OCI-LY7 (cell line): ENCODE measurements at regions not wholly inside any gene's neighbourhood (a gene's known extent, or its start where the extent isn't known, plus 50 kb on each side); places are given as distances from the start of the nearest gene placed in this dataset.

Experiments
- BruUV-seq: library from RNA; stranded (reverse); fragments of 400-500 nt; replicated peaks from 2 replicates; lab custom pipeline; 2021; lab: Mats Ljungman, UMichigan
- CTCF ChIA-PET: fragments of 300-600 bp; sonication (Branson Sonifier 250); formaldehyde crosslinking; loops from one replicate; lab custom pipeline; 2022; ENCODE audit warnings: antibody characterized with exemption; ENCODE audit not compliant: unreplicated experiment; lab: Charles Lee
- POLR2A ChIA-PET: fragments of 300-600 bp; sonication (Branson Sonifier 250); formaldehyde crosslinking; loops from one replicate; lab custom pipeline; 2022; ENCODE audit warnings: antibody characterized with exemption; lab: Charles Lee
- DNase-seq: peaks from one replicate; pipeline ENCODE4 v3.0.0-alpha.2; 2015; ENCODE audit warnings: low spot score
- H2AFZ ChIP-seq: fragments of 200-600 bp; sonication (generic), shearing (Covaris generic); 2 replicates; pipeline ENCODE4 v1.6.1; 2014; ENCODE audit warnings: mild to moderate bottlenecking, antibody characterized with exemption, low read length, moderate library complexity
- H3K27ac ChIP-seq: fragments of 200-600 bp; sonication (generic); 2 replicates; pipeline ENCODE4 v1.5.1; 2014; ENCODE audit warnings: mixed run types, low read depth, mild to moderate bottlenecking, moderate library complexity, low read length, inconsistent platforms; ENCODE audit not compliant: poor library complexity, severe bottlenecking
- H3K36me3 ChIP-seq: fragments of 200-600 bp; sonication (generic); 2 replicates; pipeline ENCODE4 v1.6.1; 2014; ENCODE audit warnings: mild to moderate bottlenecking, antibody characterized with exemption, low read length, moderate library complexity, mixed read lengths; ENCODE audit not compliant: insufficient read depth
- H3K4me1 ChIP-seq: fragments of 200-600 bp; sonication (generic); 2 replicates; pipeline ENCODE4 v1.5.1; 2014; ENCODE audit warnings: mild to moderate bottlenecking, low read length; ENCODE audit not compliant: insufficient read depth, poor library complexity, severe bottlenecking
- H3K4me2 ChIP-seq: fragments of 200-600 bp; sonication (generic); 2 replicates; pipeline ENCODE4 v1.6.1; 2014; ENCODE audit warnings: mild to moderate bottlenecking, low read length
- H3K4me3 ChIP-seq: fragments of 200-600 bp; sonication (generic); 2 replicates; pipeline ENCODE4 v1.5.1; 2014; ENCODE audit warnings: mild to moderate bottlenecking, low read depth, low read length; ENCODE audit not compliant: poor library complexity, severe bottlenecking
- H3K79me2 ChIP-seq: fragments of 200-600 bp; sonication (generic); 2 replicates; pipeline ENCODE4 v1.6.1; 2016; ENCODE audit warnings: low read depth, mild to moderate bottlenecking, low read length, moderate library complexity, mixed read lengths; ENCODE audit not compliant: insufficient read depth
- H3K9me2 ChIP-seq: fragments of 200-600 bp; sonication (generic); 2 replicates; pipeline ENCODE4 v1.6.1; 2016; ENCODE audit warnings: mild to moderate bottlenecking, low read length, mixed read lengths; ENCODE audit not compliant: insufficient read depth
- H3K9me3 ChIP-seq: fragments of 200-600 bp; sonication (generic); 2 replicates; pipeline ENCODE4 v1.6.1; 2014; ENCODE audit warnings: mild to moderate bottlenecking, mixed run types, low read length, mixed read lengths
- H4K20me1 ChIP-seq: fragments of 200-600 bp; sonication (generic); 2 replicates; pipeline ENCODE4 v1.6.1; 2014; ENCODE audit warnings: mild to moderate bottlenecking, antibody characterized with exemption, low read length, moderate library complexity, mixed read lengths; ENCODE audit not compliant: insufficient read depth
- EZH2phosphoT487 ChIP-seq: fragments of 200-600 bp; sonication (generic); IDR thresholded peaks from 2 replicates; pipeline ENCODE4 v1.6.1; 2018; ENCODE audit warnings: low read depth, borderline replicate concordance, mild to moderate bottlenecking, mixed run types, antibody characterized with exemption, low read length, moderate library complexity, mixed read lengths
- intact Hi-C: fragments of 100-400 bp; cut with micrococcal nuclease; formaldehyde crosslinking; loops from one replicate; pipeline ENCODE4 v1.10.0; 2022; ENCODE audit not compliant: unreplicated experiment
- TF ChIP-seq, protein P1 (sequence below): fragments of 200-600 bp; sonication (generic); conservative IDR thresholded peaks from 2 replicates; pipeline ENCODE4 v1.5.1; 2014; ENCODE audit warnings: mild to moderate bottlenecking, antibody characterized with exemption, low read length, moderate library complexity, mixed read lengths

DNA sequence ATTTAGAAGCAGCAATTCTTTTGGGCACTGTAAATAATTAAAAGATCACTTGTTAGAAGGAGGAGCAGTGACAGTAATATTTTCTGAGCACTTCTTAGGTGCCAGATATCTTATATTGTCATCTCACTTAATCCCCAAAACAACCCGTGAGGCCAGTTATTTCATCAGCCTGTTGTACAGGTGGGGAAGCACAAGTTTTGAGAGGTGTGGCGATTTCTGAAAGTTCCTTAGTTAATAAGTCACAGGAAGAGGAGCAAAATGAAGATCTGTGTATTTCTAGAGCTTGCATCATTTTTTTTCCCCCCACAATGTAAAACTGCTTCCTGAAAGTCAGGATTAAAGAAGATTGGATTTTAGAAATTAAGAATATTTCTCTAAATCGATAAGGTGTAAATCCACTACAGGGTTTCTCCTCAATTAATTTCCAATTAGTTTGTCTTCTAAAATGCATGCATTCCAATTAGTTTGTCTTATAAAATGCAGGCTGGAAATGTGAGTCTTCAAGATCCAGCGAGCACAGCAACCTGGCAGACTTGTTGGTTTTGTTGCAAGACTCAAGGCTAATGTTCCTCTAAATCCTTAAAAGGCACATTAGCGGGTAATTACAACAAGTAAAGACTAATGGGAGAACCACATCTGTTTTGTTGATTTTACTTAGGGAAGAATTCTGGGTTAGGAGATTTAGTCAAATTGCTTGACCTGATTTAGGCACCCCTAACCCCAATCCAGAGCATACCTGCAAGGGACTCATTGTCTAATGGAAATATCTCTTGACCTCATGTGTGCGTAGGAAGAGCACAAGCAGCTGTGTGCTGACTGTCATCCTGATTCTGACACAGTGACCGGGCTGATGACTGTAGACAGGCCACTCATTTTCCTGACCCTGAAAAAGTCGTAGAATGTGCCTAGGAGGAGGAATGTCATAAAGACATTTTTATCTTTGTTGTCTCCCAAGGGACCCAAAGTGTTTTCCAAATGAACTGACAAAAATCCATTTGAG, 272.0 kb downstream of the BAMBI start:
- H3K79me2 ChIP-seq: no peaks in the 10 kb centered on the region
- no peak overlapping the region for H3K4me3 ChIP-seq
- H3K4me1 ChIP-seq: no peaks in the 10 kb centered on the region
- ChIA-PET POLR2A (no interaction called here), CTCF (no interaction called here)
- H3K9me3 ChIP-seq: no peaks in the 10 kb centered on the region
- no peaks in the 10 kb centered on the region for H3K36me3 ChIP-seq
- no peak for DNase-seq
- H3K9me2 ChIP-seq: no peaks in the 10 kb centered on the region
- TF ChIP-seq EZH2phosphoT487: no peak
- TF ChIP-seq, protein P1, sequence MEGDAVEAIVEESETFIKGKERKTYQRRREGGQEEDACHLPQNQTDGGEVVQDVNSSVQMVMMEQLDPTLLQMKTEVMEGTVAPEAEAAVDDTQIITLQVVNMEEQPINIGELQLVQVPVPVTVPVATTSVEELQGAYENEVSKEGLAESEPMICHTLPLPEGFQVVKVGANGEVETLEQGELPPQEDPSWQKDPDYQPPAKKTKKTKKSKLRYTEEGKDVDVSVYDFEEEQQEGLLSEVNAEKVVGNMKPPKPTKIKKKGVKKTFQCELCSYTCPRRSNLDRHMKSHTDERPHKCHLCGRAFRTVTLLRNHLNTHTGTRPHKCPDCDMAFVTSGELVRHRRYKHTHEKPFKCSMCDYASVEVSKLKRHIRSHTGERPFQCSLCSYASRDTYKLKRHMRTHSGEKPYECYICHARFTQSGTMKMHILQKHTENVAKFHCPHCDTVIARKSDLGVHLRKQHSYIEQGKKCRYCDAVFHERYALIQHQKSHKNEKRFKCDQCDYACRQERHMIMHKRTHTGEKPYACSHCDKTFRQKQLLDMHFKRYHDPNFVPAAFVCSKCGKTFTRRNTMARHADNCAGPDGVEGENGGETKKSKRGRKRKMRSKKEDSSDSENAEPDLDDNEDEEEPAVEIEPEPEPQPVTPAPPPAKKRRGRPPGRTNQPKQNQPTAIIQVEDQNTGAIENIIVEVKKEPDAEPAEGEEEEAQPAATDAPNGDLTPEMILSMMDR: no peak
- intact Hi-C loops: no loop called here
- H2AFZ ChIP-seq: no peak overlapping the region
- H4K20me1 ChIP-seq: no peaks in the 10 kb centered on the region
- no peak overlapping the region for H3K4me2 ChIP-seq
- no peak overlapping the region for H3K27ac ChIP-seq
- BruUV-seq: no TSS peak

GRCh38 chr10:28951484-28951883, 274.2 kb downstream of the BAMBI start:
- TF ChIP-seq, protein P1: no peak
- no peak for TF ChIP-seq EZH2phosphoT487
- no TSS peak for BruUV-seq

DNA sequence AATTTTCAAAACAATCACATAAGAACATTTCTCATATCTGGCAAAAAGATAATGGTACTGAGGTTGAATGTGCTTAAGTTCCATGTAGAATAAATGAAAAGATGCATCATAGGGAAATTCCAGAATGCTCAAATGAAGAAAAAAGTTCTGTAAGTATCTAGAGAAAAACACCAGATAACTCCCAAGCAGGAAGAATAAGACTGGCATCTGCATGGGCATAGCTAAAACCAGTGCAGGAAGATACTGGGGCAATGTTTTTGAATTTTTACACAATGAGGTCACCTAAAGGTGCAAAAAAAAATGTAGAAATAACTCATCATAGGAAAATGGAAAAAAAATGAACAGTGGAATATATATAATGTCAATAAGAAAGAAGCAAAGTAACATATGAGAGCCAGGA, 275.2 kb downstream of the BAMBI start:
- ChIA-PET POLR2A (no interaction called here), CTCF (no interaction called here)
- intact Hi-C loops: no loop called here
- H3K36me3 ChIP-seq: no peaks in the 10 kb centered on the region
- no peak for DNase-seq
- no peak overlapping the region for H2AFZ ChIP-seq
- TF ChIP-seq EZH2phosphoT487: no peak
- no peaks in the 10 kb centered on the region for H3K4me1 ChIP-seq
- H3K4me3 ChIP-seq: no peak overlapping the region
- H3K9me2 ChIP-seq: no peaks in the 10 kb centered on the region
- H3K4me2 ChIP-seq: no peak overlapping the region
- H3K79me2 ChIP-seq: no peaks in the 10 kb centered on the region
- H3K27ac ChIP-seq: no peak overlapping the region
- no TSS peak for BruUV-seq
- no peaks in the 10 kb centered on the region for H4K20me1 ChIP-seq
- H3K9me3 ChIP-seq: no peaks in the 10 kb centered on the region

More at GRCh38 chr10:28951484-28951883, 274.2 kb downstream of the BAMBI start:
- ChIA-PET POLR2A (no interaction called here), CTCF (no interaction called here)
- Histone ChIP-seq H3K9me2 (no peaks in the 10 kb centered on the region), H3K36me3 (no peaks in the 10 kb centered on the region), H4K20me1 (no peaks in the 10 kb centered on the region), H3K4me2 (no peak overlapping the region), H3K4me1 (no peaks in the 10 kb centered on the region), H3K9me3 (no peaks in the 10 kb centered on the region), H3K27ac (no peak overlapping the region), H3K79me2 (no peaks in the 10 kb centered on the region), H2AFZ (no peak overlapping the region), H3K4me3 (no peak overlapping the region)
- intact Hi-C loops: no loop called here
- no peak for DNase-seq
